ENCODE measurements at regions not wholly inside any gene's neighbourhood (a gene's known extent, or its start where the extent isn't known, plus 50 kb on each side); places are given as distances from the start of the nearest gene placed in this dataset.

DNA sequence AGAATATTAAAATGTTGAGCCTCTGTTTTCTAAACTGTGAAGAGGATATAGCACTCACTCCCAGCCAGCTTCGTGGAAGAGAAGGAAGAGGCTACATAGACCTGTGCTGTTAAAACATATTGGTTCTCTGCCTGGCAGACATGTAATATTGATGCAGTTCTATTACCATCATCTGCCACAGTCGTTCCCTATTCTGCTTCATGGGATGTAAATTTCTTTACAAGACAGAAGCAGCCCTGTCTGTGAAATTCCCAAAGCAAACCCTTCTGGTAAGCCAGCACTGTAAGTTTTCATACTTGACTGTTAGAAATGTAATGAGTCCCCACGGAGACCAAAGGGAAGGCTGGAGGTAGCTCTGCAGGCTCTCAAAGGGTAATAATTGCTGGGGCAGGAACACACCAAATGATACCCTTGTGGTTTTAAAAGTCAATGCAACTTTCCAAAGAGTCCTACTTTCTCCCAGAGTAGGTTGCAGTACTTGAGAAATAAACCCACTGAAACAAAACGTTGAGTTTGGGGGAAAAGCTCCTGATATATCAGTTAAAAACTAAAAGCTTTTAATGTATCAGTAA, 129.9 kb upstream of the HES1 start:
- TF ChIP-seq, protein P1, sequence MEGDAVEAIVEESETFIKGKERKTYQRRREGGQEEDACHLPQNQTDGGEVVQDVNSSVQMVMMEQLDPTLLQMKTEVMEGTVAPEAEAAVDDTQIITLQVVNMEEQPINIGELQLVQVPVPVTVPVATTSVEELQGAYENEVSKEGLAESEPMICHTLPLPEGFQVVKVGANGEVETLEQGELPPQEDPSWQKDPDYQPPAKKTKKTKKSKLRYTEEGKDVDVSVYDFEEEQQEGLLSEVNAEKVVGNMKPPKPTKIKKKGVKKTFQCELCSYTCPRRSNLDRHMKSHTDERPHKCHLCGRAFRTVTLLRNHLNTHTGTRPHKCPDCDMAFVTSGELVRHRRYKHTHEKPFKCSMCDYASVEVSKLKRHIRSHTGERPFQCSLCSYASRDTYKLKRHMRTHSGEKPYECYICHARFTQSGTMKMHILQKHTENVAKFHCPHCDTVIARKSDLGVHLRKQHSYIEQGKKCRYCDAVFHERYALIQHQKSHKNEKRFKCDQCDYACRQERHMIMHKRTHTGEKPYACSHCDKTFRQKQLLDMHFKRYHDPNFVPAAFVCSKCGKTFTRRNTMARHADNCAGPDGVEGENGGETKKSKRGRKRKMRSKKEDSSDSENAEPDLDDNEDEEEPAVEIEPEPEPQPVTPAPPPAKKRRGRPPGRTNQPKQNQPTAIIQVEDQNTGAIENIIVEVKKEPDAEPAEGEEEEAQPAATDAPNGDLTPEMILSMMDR (conservative IDR thresholded peaks at IDR 0.05 in 1 of 2, IDR thresholded peaks at IDR 0.05 in 1 of 2; ENCODE audit: extremely low read depth in 1 of 2, insufficient read depth in 1 of 2, low read depth in 1 of 2, low read length in 2 of 2), result no peak
- TF ChIP-seq EZH2 (IDR thresholded peaks at IDR 0.05; ENCODE audit: borderline replicate concordance, low read length), result no peak
